ENCODE measurements at regions not wholly inside any gene's neighbourhood (a gene's known extent, or its start where the extent isn't known, plus 50 kb on each side); places are given as distances from the start of the nearest gene placed in this dataset.
A peak's percentile ranks its signal among the peaks of the same experiment; 100 is the strongest.

GRCh38 chr13:60260440-60260839 lies 96.7 kb upstream of the DIAPH3 start:
- Histone ChIP-seq H3K4me3 (no peak overlapping the region), H3K27me3 (ENCODE audit: low read depth) (no peaks in the 10 kb centered on the region), H3K27ac (no peak overlapping the region), H3K4me1 (no peaks in the 10 kb centered on the region), H3K9me3 (no peaks in the 10 kb centered on the region), H3K36me3 (no peaks in the 10 kb centered on the region)
- DNase-seq (no peak), ATAC-seq (no peak)
- intact Hi-C loops (cut with DNase I), result no loop called here
- TF ChIP-seq, protein P1, sequence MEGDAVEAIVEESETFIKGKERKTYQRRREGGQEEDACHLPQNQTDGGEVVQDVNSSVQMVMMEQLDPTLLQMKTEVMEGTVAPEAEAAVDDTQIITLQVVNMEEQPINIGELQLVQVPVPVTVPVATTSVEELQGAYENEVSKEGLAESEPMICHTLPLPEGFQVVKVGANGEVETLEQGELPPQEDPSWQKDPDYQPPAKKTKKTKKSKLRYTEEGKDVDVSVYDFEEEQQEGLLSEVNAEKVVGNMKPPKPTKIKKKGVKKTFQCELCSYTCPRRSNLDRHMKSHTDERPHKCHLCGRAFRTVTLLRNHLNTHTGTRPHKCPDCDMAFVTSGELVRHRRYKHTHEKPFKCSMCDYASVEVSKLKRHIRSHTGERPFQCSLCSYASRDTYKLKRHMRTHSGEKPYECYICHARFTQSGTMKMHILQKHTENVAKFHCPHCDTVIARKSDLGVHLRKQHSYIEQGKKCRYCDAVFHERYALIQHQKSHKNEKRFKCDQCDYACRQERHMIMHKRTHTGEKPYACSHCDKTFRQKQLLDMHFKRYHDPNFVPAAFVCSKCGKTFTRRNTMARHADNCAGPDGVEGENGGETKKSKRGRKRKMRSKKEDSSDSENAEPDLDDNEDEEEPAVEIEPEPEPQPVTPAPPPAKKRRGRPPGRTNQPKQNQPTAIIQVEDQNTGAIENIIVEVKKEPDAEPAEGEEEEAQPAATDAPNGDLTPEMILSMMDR (IDR thresholded peaks at IDR 0.05), result no peak

GRCh38 chr13:60261432-60262351 lies 98.0 kb upstream of the DIAPH3 start:
- H3K27ac ChIP-seq, result no peak overlapping the region
- no peaks in the 10 kb centered on the region for H3K9me3 ChIP-seq
- H3K4me3 ChIP-seq, result no peak overlapping the region
- TF ChIP-seq, protein P1 (IDR thresholded peaks at IDR 0.05), result no peak
- intact Hi-C loops (cut with DNase I), result no loop called here
- no peaks in the 10 kb centered on the region for H3K36me3 ChIP-seq
- H3K27me3 ChIP-seq (ENCODE audit: low read depth), result no peaks in the 10 kb centered on the region
- DNase-seq (no peak), ATAC-seq (no peak)
- H3K4me1 ChIP-seq, result no peaks in the 10 kb centered on the region

DNA sequence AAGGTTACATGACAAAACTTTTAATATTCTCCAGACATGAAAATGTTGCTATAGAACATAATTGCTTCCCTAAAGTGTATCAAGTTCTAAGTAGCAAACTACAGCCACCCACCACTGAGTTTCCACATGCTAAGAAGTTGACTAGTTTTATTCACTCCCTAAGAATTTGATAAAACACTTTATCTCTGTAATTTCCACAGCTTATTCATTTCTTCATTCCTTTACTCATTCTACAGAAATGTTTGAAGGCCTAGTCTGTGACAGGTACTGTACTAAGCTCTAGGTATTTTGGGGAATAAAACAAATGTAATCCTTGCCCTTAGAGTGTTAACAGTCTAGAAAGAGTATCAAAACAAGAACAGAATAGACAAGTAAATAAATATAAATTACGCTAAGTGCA lies 101.8 kb upstream of the DIAPH3 start:
- H3K27me3 ChIP-seq (ENCODE audit: low read depth), result no peaks in the 10 kb centered on the region
- ATAC-seq (no peak), DNase-seq (no peak)
- no peaks in the 10 kb centered on the region for H3K4me1 ChIP-seq
- H3K36me3 ChIP-seq, result no peaks in the 10 kb centered on the region
- no peak overlapping the region for H3K27ac ChIP-seq
- H3K9me3 ChIP-seq, result no peaks in the 10 kb centered on the region
- H3K4me3 ChIP-seq, result no peak overlapping the region
- intact Hi-C loops (cut with DNase I), result no loop called here
- TF ChIP-seq, protein P1 (IDR thresholded peaks at IDR 0.05), result no peak

- no peaks in the 10 kb centered on the region for H3K4me1 ChIP-seq
- TF ChIP-seq, protein P1 (IDR thresholded peaks at IDR 0.05), result no peak
- ATAC-seq, result peak; percentile 71 to 84
These were observed 103.9 kb upstream of the DIAPH3 start for GRCh38 chr13:60267498-60268202.

GRCh38 chr13:60268203-60268555 lies 104.5 kb upstream of the DIAPH3 start:
- Histone ChIP-seq H3K27ac (peak overlapping the region; percentile 24), H3K4me1 (no peaks in the 10 kb centered on the region), H3K36me3 (no peaks in the 10 kb centered on the region), H3K27me3 (ENCODE audit: low read depth) (no peaks in the 10 kb centered on the region), H3K4me3 (peak overlapping the region; percentile 46), H3K9me3 (no peaks in the 10 kb centered on the region)
- TF ChIP-seq, protein P1 (IDR thresholded peaks at IDR 0.05), result no peak
- intact Hi-C loops (cut with DNase I), result no loop called here
- ATAC-seq, result no peak
- no peak for DNase-seq

More at GRCh38 chr13:60267498-60268202, 103.9 kb upstream of the DIAPH3 start:
- H3K27ac ChIP-seq, result peak overlapping the region; percentile 24
- DNase-seq, result no peak
- H3K4me3 ChIP-seq, result peak overlapping the region; percentile 46
- H3K36me3 ChIP-seq, result no peaks in the 10 kb centered on the region
- intact Hi-C loops (cut with DNase I), result no loop called here
- no peaks in the 10 kb centered on the region for H3K9me3 ChIP-seq
- no peaks in the 10 kb centered on the region for H3K27me3 ChIP-seq (ENCODE audit: low read depth)

Measured in lower lobe of right lung (tissue), 2 donors.